ENCODE measurements at regions not wholly inside any gene's neighbourhood (a gene's known extent, or its start where the extent isn't known, plus 50 kb on each side); places are given as distances from the start of the nearest gene placed in this dataset.

DNA sequence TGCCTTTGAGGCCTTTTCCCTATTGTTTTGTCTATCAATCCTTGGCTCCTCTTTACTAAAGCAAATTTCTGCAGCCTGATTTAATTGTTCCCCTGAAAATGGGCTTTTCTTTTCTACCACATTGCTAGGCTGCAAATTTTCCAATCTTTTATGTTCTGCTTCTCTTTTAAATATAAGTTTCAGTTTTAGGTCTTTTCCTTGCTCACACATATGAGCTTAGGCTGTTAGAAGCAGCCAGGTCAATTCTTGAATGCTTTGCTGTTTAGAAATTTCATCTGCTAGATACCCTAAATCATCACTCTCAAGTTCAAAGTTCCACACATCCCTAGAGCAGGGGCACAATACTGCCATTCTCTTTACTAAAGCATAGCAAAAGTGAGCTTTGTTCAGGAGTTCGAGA is 159.6 kb downstream of the ARL4A start:
- CTCF ChIA-PET, result no interaction called here
- Histone ChIP-seq H3K9me3 (replicated peaks; ENCODE audit: control insufficient read depth, insufficient read depth, low read length) (no peaks in the 10 kb centered on the region; the same call in 2 of the 3 replicates), H3K4me3 (no peak overlapping the region), H3K79me2 (ENCODE audit: control insufficient read depth, insufficient read depth, low read length) (no peaks in the 10 kb centered on the region), H3K27me3 (replicated peaks in 1 of 2; ENCODE audit: control insufficient read depth in 2 of 2, insufficient read depth in 2 of 2, low read length in 1 of 2) (no peaks in the 10 kb centered on the region; a peak in 1 of 4 replicates), H3K4me1 (ENCODE audit: control insufficient read depth, insufficient read depth, low read length) (no peaks in the 10 kb centered on the region), H3K4me2 (ENCODE audit: control insufficient read depth, insufficient read depth) (no peak overlapping the region), H3K36me3 (ENCODE audit: control insufficient read depth in 2 of 2, insufficient read depth in 2 of 2, low read length in 1 of 2) (no peaks in the 10 kb centered on the region), H3K27ac (ENCODE audit: control insufficient read depth, insufficient read depth) (no peak overlapping the region), H3K9ac (ENCODE audit: control insufficient read depth, insufficient read depth, low read length) (no peak overlapping the region), H2AFZ (ENCODE audit: control insufficient read depth, low read depth, low read length) (no peak overlapping the region), H4K20me1 (ENCODE audit: control insufficient read depth, insufficient read depth) (no peaks in the 10 kb centered on the region)
- 0% methylated on average over 1 of the region's 1 CpG for WGBS (ENCODE audit: insufficient coverage, insufficient replicate concordance, low lambda C conversion rate, missing lambda C conversion rate)
- FAIRE-seq, result no peak
- in situ Hi-C loops (cut with MboI) (no loop called here), intact Hi-C loops (cut with micrococcal nuclease; ENCODE audit: unreplicated experiment) (no loop called here)
- no peak for ATAC-seq
- SMC1A ChIA-PET (ENCODE audit: uncharacterized antibody, unreplicated experiment), result no interaction called here
- BruUV-seq (replicated peaks), result no TSS peak
- POLR2A ChIA-PET, result no interaction called here
- DNase-seq (ENCODE audit: low read depth, low spot score), result no peak
- RAD21 ChIA-PET (ENCODE audit: unreplicated experiment), result no interaction called here
- TF ChIP-seq, protein P1, sequence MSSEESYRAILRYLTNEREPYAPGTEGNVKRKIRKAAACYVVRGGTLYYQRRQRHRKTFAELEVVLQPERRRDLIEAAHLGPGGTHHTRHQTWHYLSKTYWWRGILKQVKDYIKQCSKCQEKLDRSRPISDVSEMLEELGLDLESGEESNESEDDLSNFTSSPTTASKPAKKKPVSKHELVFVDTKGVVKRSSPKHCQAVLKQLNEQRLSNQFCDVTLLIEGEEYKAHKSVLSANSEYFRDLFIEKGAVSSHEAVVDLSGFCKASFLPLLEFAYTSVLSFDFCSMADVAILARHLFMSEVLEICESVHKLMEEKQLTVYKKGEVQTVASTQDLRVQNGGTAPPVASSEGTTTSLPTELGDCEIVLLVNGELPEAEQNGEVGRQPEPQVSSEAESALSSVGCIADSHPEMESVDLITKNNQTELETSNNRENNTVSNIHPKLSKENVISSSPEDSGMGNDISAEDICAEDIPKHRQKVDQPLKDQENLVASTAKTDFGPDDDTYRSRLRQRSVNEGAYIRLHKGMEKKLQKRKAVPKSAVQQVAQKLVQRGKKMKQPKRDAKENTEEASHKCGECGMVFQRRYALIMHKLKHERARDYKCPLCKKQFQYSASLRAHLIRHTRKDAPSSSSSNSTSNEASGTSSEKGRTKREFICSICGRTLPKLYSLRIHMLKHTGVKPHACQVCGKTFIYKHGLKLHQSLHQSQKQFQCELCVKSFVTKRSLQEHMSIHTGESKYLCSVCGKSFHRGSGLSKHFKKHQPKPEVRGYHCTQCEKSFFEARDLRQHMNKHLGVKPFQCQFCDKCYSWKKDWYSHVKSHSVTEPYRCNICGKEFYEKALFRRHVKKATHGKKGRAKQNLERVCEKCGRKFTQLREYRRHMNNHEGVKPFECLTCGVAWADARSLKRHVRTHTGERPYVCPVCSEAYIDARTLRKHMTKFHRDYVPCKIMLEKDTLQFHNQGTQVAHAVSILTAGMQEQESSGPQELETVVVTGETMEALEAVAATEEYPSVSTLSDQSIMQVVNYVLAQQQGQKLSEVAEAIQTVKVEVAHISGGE (CRISPR knock-in tag; IDR thresholded peaks at IDR 0.05), result no peak
- TF ChIP-seq USF2 (IDR thresholded peaks at IDR 0.05; ENCODE audit: borderline replicate concordance, low read depth, low read length), result no peak
- TF ChIP-seq, protein P2, sequence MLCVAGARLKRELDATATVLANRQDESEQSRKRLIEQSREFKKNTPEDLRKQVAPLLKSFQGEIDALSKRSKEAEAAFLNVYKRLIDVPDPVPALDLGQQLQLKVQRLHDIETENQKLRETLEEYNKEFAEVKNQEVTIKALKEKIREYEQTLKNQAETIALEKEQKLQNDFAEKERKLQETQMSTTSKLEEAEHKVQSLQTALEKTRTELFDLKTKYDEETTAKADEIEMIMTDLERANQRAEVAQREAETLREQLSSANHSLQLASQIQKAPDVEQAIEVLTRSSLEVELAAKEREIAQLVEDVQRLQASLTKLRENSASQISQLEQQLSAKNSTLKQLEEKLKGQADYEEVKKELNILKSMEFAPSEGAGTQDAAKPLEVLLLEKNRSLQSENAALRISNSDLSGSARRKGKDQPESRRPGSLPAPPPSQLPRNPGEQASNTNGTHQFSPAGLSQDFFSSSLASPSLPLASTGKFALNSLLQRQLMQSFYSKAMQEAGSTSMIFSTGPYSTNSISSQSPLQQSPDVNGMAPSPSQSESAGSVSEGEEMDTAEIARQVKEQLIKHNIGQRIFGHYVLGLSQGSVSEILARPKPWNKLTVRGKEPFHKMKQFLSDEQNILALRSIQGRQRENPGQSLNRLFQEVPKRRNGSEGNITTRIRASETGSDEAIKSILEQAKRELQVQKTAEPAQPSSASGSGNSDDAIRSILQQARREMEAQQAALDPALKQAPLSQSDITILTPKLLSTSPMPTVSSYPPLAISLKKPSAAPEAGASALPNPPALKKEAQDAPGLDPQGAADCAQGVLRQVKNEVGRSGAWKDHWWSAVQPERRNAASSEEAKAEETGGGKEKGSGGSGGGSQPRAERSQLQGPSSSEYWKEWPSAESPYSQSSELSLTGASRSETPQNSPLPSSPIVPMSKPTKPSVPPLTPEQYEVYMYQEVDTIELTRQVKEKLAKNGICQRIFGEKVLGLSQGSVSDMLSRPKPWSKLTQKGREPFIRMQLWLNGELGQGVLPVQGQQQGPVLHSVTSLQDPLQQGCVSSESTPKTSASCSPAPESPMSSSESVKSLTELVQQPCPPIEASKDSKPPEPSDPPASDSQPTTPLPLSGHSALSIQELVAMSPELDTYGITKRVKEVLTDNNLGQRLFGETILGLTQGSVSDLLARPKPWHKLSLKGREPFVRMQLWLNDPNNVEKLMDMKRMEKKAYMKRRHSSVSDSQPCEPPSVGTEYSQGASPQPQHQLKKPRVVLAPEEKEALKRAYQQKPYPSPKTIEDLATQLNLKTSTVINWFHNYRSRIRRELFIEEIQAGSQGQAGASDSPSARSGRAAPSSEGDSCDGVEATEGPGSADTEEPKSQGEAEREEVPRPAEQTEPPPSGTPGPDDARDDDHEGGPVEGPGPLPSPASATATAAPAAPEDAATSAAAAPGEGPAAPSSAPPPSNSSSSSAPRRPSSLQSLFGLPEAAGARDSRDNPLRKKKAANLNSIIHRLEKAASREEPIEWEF (IDR thresholded peaks at IDR 0.05; ENCODE audit: insufficient replicate concordance, low read depth, low read length), result no peak
- TF ChIP-seq MYB (IDR thresholded peaks at IDR 0.05; ENCODE audit: borderline replicate concordance, low read depth, low read length), result no peak
- no peak for TF ChIP-seq CREB1 (IDR thresholded peaks at IDR 0.05; ENCODE audit: low read depth)
- TF ChIP-seq, protein P3, sequence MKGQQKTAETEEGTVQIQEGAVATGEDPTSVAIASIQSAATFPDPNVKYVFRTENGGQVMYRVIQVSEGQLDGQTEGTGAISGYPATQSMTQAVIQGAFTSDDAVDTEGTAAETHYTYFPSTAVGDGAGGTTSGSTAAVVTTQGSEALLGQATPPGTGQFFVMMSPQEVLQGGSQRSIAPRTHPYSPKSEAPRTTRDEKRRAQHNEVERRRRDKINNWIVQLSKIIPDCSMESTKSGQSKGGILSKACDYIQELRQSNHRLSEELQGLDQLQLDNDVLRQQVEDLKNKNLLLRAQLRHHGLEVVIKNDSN (IDR thresholded peaks at IDR 0.05; ENCODE audit: borderline replicate concordance, extremely low read length, insufficient read depth, low read depth, low read length), result no peak
- no peak for TF ChIP-seq LARP7 (IDR thresholded peaks at IDR 0.05)
- no peak for TF ChIP-seq MXI1 (IDR thresholded peaks at IDR 0.05; ENCODE audit: low read depth, low read length)
- no peak for TF ChIP-seq ZSCAN29 (IDR thresholded peaks at IDR 0.05)
- TF ChIP-seq PAX8 (IDR thresholded peaks at IDR 0.05), result no peak
- TF ChIP-seq BCL11A (IDR thresholded peaks at IDR 0.05; ENCODE audit: low read depth, low read length), result no peak
- TF ChIP-seq, protein P4, sequence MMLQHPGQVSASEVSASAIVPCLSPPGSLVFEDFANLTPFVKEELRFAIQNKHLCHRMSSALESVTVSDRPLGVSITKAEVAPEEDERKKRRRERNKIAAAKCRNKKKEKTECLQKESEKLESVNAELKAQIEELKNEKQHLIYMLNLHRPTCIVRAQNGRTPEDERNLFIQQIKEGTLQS (IDR thresholded peaks at IDR 0.05; ENCODE audit: borderline replicate concordance, extremely low read depth, low read depth, low read length), result no peak
- no peak for TF ChIP-seq SRF (IDR thresholded peaks at IDR 0.05; ENCODE audit: low read depth in 2 of 2, low read length in 2 of 2)
- no peak for TF ChIP-seq ETV6 (conservative IDR thresholded peaks at IDR 0.05 in 1 of 2, IDR thresholded peaks at IDR 0.05 in 1 of 2; ENCODE audit: borderline replicate concordance in 1 of 2, low read depth in 1 of 2)

Measured in GM12878 (cell line).